ENCODE measurements at regions not wholly inside any gene's neighbourhood (a gene's known extent, or its start where the extent isn't known, plus 50 kb on each side); places are given as distances from the start of the nearest gene placed in this dataset.

- DNase-seq (ENCODE audit: low spot score) = peak; percentile 47
These were observed 132.3 kb downstream of the TMEM132E start for GRCh38 chr17:34711646-34712045.

GRCh38 chr17:34710226-34710625 is 130.8 kb downstream of the TMEM132E start:
- DNase-seq (ENCODE audit: low spot score) = no peak

- DNase-seq (ENCODE audit: low spot score) = no peak
These were observed 129.9 kb downstream of the TMEM132E start for GRCh38 chr17:34709158-34709754.

- no peak for DNase-seq (ENCODE audit: low spot score)
These were observed 126.6 kb downstream of the TMEM132E start for GRCh38 chr17:34706029-34706428.

DNA sequence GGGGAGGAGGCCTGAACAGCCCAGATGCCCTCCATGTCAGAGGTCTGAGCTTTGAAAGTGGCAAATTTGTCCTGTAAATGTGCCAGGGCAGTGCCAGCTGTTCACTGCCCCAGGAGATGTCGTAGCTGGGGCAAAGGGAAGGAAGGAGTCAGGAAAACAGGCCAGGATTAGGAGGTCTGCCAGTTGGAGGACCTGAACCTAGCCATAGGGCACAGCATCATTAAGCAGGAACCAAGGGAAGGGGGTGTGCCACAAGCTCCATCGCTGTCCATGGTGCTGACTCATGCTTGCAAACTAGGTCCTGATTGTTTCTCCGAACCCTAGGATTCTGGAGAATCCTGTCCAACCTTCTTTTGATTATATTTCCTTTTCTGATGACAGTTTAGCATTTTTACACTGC is 124.2 kb downstream of the TMEM132E start:
- DNase-seq (ENCODE audit: low spot score) = peak; percentile 30

- DNase-seq (ENCODE audit: low spot score) = no peak
These were observed 119.8 kb downstream of the TMEM132E start for GRCh38 chr17:34699181-34699580.

GRCh38 chr17:34692920-34693319 is 113.5 kb downstream of the TMEM132E start:
- DNase-seq (ENCODE audit: low spot score) = no peak
